DND-41 (cell line): ENCODE measurements at regions not wholly inside any gene's neighbourhood (a gene's known extent, or its start where the extent isn't known, plus 50 kb on each side); places are given as distances from the start of the nearest gene placed in this dataset.

Experiments
- ATAC-seq: fragments of 200-7000 bp; cut with Tn5 transposase; 3 replicates; pipeline ENCODE4 v1.9.1; 2021; ENCODE audit warnings: low read depth; ENCODE audit not compliant: insufficient read depth
- DNase-seq: peaks from one replicate; pipeline ENCODE4 v3.0.0-alpha.2; 2020
- H2AFZ ChIP-seq: 2 replicates; pipeline ENCODE4 v1.6.0; 2012; ENCODE audit warnings: low read depth, low read length
- H3K27ac ChIP-seq: 2 replicates; pipeline ENCODE4 v1.5.1; 2012; ENCODE audit warnings: low read length, inconsistent platforms
- H3K27me3 ChIP-seq: fragments of 200-600 bp; sonication (generic); 2 replicates; pipeline ENCODE4 v1.6.0; 2012; ENCODE audit warnings: low read length, mild to moderate bottlenecking, inconsistent platforms; ENCODE audit not compliant: insufficient read depth, poor library complexity
- H3K36me3 ChIP-seq: 2 replicates; pipeline ENCODE4 v1.5.1; 2012; ENCODE audit warnings: low read length, inconsistent platforms; ENCODE audit not compliant: insufficient read depth
- H3K4me1 ChIP-seq: 2 replicates; pipeline ENCODE4 v1.5.1; 2012; ENCODE audit warnings: mild to moderate bottlenecking, low read length; ENCODE audit not compliant: insufficient read depth
- H3K4me2 ChIP-seq: 2 replicates; pipeline ENCODE4 v1.6.0; 2012; ENCODE audit warnings: mild to moderate bottlenecking, moderate library complexity, low read length, inconsistent platforms; ENCODE audit not compliant: insufficient read depth
- H3K4me3 ChIP-seq, 2 experiments: fragments of 200-600 bp in 1 of 2; shearing (Covaris generic) in 1 of 2; 2 replicates each; pipeline ENCODE4 v1.5.1; 2012 to 2016; ENCODE audit warnings: inconsistent platforms in 2 of 2, low read length in 2 of 2, mild to moderate bottlenecking in 2 of 2, low read depth in 1 of 2, moderate library complexity in 1 of 2
- H3K79me2 ChIP-seq: 2 replicates; pipeline ENCODE4 v1.6.0; 2012; ENCODE audit warnings: low read length, inconsistent platforms; ENCODE audit not compliant: insufficient read depth
- H3K9ac ChIP-seq: 2 replicates; pipeline ENCODE4 v1.6.0; 2012; ENCODE audit warnings: low read depth, mild to moderate bottlenecking, inconsistent platforms, low read length, moderate library complexity
- H3K9me3 ChIP-seq: 2 replicates; pipeline ENCODE4 v1.5.1; 2012; ENCODE audit warnings: low read length, moderate library complexity, mild to moderate bottlenecking, inconsistent platforms; ENCODE audit not compliant: insufficient read depth, severe bottlenecking
- H4K20me1 ChIP-seq: 2 replicates; pipeline ENCODE4 v1.6.0; 2012; ENCODE audit warnings: low read length; ENCODE audit not compliant: insufficient read depth
- CTCF ChIP-seq: IDR thresholded peaks from 2 replicates; pipeline ENCODE4 v1.5.1; 2012; ENCODE audit warnings: borderline replicate concordance, low read length, moderate library complexity, mild to moderate bottlenecking; ENCODE audit not compliant: poor library complexity, severe bottlenecking; ENCODE audit errors: extremely low read depth
- EZH2 ChIP-seq: IDR thresholded peaks from 3 replicates; pipeline ENCODE4 v1.6.1; 2012; ENCODE audit warnings: borderline replicate concordance, low read depth, mild to moderate bottlenecking, moderate library complexity, low read length, inconsistent platforms; ENCODE audit not compliant: severe bottlenecking

- Histone ChIP-seq H3K27me3 (no peaks in the 10 kb centered on the region), H3K9ac (no peak overlapping the region), H3K36me3 (no peaks in the 10 kb centered on the region), H3K9me3 (no peaks in the 10 kb centered on the region), H4K20me1 (0 out of 2 replicates have a peak, but pooled peaks cover 5% of the 10 kb centered on the region), H3K4me3 (no peak overlapping the region), H3K4me2 (no peak overlapping the region), H2AFZ (no peak overlapping the region), H3K4me1 (no peaks in the 10 kb centered on the region), H3K79me2 (no peaks in the 10 kb centered on the region), H3K27ac (no peak overlapping the region)
- DNase-seq: no peak
- ATAC-seq: no peak
- TF ChIP-seq CTCF (no peak), EZH2 (no peak)
These were observed 52.1 kb upstream of the SNX9 start for GRCh38 chr6:157770946-157771345.

- Histone ChIP-seq H3K4me2 (no peak overlapping the region), H3K9me3 (no peaks in the 10 kb centered on the region), H3K4me1 (no peaks in the 10 kb centered on the region), H3K27ac (no peak overlapping the region), H2AFZ (no peak overlapping the region), H3K4me3 (no peak overlapping the region), H3K9ac (no peak overlapping the region), H4K20me1 (0 out of 2 replicates have a peak, but pooled peaks cover 5% of the 10 kb centered on the region), H3K79me2 (no peaks in the 10 kb centered on the region), H3K27me3 (no peaks in the 10 kb centered on the region), H3K36me3 (no peaks in the 10 kb centered on the region)
- ATAC-seq (no peak), DNase-seq (no peak)
- TF ChIP-seq CTCF (no peak), EZH2 (no peak)
These were observed 50.2 kb upstream of the SNX9 start for GRCh38 chr6:157772820-157773219.
